ENCODE measurements at regions not wholly inside any gene's neighbourhood (a gene's known extent, or its start where the extent isn't known, plus 50 kb on each side); places are given as distances from the start of the nearest gene placed in this dataset.

DNA sequence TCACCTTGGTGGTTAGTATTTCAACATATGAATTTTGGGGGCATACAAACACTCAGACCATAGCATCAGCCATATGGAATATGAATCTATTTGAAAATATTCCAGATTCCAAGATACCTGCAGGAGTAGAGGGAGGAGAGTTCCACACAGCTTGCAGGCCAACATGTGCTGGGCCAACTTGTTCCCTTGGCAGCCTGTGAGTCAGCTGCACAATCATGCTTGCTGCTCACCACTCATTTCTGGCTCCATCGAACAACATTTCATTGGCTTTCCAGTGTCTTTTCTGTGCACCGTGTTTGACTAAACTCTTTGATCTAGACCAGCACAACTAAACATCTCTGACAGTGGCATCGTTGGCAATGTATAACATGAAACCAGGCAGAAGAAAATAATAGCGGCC is 282.5 kb upstream of the RASGEF1B start:
- no peak for DNase-seq

DNA sequence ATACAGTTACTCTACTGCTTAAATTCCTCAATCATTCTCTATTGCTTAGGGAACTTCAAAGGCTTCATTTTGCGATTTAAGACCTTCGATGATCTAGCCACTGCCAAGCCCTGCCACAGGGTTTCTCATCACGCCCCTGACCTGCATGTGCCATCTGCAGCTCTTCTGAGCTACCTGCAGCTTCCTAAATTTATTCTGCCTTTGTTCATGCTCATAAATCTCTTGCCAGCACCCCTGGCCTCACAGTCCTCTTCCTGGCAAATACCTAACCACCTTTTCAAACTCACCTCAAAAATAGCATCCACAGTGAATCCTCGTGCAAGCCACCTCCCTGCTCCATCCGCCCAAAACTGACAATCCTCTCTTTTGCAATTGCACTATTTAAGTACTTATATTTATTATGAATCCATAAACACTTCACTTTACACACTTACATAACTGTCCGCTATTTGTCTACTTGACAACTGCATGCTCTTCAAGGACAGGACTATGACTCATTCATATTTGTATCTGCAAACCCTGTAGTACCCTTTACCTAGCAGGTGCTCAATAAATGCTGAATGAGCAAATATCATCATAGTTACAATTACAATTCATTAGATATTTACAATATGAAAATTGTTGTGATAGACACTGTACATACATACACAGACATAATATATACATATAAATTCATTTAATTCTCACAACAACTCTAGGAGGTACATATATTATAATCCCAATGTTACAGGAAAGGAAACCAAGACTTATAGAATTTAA is 280.0 kb upstream of the RASGEF1B start:
- DNase-seq = no peak

DNA sequence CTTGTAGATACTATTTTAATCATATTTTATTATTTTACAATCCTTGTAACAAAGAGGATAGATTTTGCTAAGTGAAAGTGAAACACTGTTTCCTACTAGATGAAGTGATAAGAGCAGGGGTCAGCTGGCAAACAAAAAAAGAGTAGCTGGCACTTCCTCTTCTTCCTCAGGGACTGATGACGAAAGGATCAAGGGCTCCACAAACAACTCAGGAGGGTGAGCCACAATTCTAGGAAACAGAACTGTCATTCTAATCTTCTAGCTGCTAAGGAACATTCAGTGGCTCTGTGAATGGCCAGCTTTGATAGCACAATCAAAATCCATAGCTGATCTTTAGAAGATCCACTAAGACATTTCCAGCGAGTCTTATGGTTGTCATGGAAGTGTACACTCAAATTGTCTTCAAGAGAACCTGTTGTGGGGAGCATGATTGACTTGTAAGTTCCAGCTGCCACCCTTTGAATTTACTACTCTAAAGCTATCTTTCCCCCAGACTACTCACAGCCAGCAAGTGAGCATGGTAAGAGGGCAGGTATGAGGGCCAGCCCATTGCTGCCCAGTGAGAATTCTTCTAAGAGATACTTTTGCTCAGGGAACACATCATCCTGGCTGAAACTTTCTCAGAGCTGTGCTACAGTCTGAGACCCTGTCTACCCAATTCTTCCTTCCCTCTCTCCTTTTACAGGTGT is 275.7 kb upstream of the RASGEF1B start:
- no peak for DNase-seq

DNA sequence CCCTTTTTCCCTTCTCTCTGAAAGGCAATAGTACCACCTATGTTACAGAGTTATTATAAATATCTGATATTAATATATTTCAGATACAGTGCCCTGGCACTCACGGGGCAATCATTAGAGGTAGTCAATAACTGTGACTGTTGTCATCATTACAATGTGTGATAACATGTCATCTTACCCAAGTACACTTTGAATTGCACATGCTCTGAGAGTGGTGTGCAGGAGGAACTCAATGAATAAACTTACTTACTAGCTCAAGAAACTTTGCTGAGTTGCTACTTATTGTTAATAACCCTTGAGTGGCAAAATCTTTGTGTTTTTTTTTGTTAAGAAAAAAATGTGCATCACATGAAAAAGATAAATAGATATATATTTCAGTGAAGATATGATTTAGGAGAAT is 275.1 kb upstream of the RASGEF1B start:
- DNase-seq = no peak

DNA sequence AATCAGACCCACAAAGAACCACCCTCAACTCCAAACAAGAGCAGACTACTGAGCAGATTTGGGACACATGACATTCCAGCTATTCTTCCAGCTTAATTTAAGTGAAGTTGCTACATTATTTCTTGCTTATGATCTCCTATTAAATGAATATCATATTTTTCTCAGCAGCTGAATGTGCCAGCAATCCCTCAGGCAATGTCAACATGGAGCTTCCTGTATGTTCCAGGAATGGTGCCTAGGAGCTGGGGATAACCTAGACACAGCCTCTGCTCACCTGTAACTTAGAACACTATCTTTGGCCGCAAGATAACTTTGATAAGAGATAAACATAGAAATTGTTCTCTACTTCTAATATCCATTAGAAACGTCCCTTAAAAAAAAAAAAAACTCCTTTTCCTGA is 274.4 kb upstream of the RASGEF1B start:
- DNase-seq = no peak

DNA sequence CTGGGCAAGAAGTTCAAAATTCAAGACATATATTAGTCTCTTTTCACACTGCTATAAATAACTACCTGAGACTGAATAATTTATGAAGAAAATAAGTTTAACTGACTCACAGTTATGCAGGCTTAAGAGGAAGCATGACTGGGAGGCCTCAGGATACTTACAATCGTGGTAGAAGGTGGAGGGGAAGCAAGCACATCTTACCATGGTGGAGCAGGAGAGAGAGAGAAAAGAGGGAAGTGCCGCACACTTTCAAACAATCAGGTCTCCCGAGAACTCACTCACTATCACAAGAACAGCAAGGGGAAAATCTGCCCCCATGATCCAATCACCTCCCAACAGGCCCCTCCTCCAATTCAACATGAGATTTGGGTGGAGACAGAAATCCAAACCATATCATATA is 273.3 kb upstream of the RASGEF1B start:
- DNase-seq = no peak

DNA sequence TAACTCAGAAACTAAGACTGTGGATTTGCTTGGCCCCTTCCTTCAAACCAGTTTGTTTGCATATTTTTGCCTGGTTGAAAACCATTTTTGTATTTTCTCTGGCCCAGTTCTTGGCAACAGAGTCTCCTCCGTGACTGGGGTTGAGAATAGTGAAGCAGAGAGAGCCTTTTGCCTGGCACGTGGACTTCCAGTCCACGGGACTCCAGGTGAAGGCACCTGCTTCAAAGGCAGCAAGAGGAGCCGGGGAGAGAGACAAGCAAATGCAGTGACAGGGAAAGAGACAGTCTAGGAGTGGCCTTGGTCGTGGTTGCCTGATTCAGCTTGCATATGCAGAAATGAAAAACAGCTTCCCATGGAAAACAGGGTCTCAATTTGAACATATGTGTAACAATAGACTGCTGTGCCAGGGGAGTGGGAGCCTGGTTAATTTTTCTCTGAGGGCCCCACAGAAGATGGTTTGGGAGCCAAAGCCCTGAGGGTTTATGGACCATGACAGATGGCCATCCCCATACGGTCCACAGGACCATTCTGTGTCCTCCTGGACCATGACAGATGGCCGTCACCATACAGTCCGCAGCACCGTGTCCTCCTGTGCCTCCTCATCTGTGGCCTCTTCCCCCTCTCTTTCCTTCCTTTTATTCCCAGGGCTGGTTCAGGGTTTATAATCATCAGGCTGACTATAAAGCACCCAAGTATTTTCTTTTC is 272.2 kb upstream of the RASGEF1B start:
- no peak for DNase-seq

DNA sequence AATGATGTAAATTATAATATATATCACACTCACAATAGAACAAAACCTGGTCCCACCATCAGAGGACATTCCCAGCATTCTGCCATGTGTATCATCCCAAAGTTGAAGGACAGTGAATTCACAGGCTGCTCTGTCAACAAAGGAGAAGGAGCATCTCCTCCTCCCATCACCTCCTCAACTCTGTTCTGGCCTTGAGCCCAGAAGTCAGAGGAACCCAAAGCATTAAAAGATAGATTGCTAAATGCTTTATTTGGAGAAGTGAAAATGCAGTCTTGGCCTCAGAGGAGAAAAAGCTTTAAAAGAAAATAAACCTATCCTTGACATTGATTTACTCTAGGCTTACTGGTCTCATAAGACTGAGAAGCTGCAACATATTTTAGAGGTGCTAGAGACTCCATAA is 268.8 kb upstream of the RASGEF1B start:
- DNase-seq = no peak

DNA sequence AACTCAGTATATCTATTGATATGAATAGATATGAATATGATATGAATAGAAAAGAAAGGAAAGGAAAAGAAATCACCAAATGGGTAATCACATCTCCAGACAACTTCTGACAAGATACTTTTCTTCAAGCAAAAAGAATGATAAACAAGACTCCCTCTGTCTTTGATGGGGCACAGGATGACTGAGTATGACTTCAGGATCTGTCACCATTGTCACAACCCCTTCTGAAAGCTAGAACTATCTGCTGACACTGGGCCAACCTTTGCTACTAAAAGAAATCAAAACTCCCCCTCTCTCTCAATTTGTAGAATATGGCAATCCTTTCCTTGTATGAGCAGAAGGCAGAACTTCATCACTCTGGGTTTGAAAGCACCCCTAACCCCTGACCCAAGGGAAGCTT is 267.2 kb upstream of the RASGEF1B start:
- DNase-seq = no peak

DNA sequence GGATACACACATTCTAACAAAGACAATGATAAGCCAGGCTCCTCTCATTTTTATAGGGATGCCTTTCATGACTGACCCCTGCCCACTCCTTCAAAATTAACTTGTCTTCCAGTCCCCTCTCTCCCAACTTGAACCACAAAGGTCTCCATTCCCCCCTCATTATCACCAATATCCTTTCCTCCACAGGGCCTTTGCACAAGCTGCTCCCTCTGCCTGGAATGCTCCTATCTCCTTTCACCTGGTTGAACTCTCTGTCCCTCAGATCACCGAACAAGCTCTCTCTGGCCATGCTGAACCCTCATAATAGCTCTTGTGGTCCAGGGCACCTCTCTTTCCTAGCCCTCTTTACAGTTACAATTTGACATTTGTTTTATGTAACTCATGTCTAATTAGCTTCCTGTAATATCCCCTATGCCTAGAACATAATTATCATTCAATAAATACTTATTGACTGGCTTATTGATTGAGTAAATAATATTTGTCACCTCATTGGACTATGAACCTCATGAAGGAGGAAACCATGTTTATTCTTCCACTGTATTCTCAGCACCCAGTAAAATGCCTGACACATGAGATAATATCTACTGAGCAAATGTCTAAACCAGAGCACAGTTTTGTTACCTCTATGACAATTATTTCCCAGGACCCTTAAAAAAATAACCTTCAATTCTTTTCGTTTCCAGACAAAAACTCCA is 266.3 kb upstream of the RASGEF1B start:
- DNase-seq = no peak

DNA sequence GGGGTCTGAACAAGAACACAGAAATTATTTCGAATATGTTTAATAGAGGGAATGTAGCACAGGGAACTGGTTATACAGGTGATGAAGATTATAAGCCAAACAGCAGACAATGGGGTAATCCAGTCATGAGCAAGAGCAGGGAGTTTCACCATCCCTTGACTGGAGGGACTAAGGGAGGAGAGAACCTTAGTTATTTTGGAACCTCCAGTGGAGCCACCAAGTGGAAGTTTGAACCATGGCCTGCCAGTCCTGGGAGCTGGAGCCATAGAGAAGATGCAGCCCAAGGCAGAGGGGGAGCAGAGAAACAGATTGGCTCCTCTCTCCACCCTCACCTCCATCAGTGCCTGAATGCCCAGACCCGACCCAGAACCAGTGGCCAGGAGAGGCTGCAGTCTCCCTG is 264.6 kb upstream of the RASGEF1B start:
- no peak for DNase-seq

DNA sequence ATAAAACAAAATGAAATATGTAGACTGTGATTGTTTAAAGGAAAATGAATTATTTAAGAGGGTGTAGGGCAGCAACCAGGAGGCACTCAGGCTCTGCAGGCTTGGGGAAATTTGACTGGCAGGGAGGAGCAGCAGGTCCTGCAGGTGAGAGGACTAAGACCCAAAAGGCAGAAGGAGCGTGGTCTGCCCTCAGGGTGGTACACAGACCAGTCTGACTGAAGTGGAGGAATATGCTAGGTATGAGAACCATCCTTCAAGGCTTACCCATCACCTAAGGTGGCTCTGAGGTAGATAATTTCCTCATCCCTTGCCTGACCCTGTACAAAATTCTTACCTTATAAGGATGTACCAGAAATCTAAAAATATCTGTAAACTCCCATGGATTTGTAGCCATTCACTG is 261.3 kb upstream of the RASGEF1B start:
- no peak for DNase-seq

DNA sequence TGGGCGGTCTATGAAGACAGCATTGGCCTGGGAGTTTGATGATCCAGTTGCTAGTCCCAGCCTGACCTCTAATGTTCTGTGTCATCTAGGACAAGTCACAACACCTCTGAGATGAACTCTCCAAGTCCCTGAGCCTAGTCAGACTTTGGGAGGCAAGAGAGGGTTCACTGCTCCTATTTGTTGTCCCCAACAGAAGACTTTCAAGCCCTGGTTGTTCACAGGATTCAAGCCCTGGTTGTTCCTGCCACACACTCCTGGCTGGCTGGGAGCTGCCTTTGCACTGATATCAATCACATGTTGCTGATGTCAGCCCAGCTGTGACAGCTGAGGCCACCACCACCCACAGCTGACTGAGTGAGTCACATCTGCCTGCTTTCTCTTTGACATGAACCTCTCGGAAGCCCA is 253.2 kb upstream of the RASGEF1B start:
- DNase-seq = no peak

DNA sequence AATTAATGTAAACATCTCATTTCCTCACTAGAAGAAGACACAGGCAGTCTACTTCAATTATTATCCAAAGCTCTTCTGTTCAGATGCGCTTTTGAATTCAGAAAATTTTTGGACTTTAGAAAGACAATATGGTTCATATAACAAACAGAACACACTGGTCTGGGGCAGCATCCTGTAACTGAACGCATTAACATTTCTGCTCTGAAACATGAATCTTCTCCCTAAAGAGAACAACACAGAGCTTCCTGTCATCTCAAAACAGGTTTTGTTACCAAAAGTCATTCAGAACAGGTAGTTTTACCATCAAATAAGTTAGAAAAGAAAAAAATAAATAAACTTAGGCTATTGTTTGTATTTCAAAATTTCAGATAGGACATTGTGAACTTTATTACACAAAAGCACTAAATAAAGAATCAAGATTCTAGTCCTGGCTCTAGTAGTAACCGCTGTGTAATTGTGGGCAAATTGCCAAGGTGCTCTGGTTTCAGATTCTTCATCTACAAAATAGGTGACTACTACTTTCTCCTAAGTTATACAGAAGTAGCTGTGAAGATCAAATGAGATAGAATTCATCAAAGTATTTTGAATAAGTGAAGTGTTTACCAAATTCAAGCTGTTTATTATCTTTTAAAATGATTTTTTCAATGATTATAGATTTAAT is 252.3 kb upstream of the RASGEF1B start:
- DNase-seq = no peak

DNA sequence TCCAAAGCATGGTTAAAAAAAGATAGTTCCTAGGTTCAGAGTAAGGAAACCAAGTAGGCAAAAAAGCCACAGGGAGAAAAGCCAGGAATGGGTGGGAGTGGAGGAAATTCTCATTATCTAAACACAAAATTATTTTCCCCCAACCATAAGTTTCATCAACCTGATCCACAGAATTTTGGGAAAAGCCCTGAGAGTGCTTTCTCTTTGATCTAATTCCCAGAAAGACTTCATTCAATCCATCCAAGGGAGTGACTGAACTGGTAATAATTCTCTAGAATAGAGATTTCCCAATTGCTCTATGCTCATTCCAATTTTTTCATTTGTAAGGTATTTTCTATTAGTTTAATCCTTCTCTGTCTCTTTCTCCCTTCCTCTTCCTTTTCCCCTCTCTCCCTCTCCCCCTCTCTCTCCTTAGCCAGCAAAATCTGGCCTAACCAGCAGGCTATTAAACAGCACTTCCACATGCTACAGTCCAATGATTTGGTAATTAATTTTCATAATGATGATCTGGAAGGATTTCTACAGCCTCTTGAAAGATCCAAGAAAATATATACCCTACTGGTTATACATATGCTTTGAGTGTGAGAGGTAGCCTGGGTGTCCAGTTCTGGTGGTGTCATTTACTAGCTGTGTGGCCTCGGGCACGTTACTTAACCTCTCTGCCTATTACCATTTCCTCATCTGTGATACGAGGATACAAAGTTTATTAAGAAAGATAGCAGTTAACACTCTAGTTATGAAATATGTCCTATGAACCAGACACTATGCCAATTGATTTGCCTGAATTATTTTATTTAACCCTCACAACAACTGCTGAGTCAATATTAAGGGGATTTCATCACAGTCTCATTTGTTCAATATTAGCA is 251.5 kb upstream of the RASGEF1B start:
- no peak for DNase-seq

DNA sequence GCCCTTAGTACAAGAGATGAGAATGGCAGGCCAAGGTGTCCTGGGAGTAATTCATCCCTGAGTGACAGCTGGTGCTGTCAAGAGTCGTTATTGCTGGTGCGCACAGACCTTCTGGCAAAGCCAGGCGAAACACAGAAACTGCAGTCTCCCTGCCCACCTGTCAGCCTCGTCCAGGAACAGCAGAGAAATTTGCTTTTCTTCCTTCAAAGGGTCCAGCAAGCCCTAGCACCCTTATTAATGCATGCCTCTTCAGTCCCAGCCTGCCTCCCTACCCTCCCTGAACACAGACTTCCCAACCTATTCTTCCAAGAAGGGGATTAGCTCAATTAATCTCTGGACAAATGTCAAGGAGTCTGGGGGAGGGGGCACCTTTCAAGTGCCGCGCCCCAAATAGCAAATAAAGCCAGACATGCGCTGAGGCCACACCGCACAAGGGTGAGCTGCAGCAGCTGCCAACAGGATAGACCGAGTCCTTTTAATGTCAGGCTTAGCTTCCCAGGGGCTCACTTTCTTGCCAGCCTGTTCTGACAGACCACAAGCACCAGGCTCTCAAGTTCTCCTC is 250.7 kb upstream of the RASGEF1B start:
- DNase-seq = no peak

DNA sequence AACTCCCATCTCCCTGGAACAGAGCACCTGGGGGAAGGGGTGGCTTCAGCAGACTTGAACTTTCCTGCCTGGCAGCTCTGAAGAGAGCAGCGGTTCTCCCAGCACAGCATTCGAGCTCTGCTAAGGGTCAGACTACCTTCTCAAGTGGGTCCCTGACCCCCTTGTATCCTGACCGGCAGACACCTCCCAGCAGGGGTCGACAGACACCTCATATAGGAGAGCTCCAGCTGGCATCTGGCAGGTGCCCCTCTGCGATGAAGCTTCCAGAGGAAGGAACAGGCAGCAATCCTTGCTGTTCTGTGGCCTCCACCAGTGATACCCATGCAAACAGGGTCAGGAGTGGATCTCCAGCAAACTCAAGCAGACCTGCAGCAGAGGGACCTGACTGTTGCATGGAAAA is 244.1 kb upstream of the RASGEF1B start:
- DNase-seq = no peak

DNA sequence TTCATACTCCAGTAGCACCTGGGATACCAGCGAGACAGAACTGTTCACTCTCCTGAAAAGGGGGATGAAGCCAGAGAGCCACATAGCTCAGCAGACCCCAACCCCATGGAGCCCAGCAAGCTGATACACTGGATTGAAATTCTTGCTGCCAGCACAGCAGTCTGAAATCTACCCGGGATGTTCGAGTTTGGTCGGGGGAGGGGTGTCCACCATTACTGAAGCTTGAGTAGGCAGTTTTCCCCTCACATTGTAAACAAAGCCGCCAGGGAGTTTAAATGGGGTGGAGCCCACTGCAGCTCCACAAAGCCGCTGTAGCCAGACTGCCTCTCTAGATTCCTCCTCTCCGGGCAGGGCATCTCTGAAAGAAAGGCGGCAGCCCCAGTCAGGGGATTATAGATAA is 243.7 kb upstream of the RASGEF1B start:
- peak; percentile 25 for DNase-seq

DNA sequence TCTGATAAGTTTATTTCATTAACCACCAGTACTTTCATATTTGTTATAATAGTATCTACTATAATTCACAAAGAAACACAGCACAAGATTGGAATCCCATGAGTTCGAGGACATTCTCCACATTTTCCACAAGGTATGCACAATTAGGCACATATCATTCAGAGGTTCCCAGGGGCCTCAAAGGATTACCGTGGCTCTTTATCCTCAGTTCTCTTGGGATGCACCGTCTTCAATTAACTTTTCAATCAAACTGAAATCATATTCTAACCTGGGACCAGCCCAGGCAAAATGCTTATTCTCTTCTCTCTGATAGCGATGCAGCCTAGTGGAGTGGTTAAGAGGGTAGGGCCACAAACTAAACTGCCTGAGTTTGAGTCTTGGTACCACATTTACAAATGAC is 242.6 kb upstream of the RASGEF1B start:
- DNase-seq = no peak

DNA sequence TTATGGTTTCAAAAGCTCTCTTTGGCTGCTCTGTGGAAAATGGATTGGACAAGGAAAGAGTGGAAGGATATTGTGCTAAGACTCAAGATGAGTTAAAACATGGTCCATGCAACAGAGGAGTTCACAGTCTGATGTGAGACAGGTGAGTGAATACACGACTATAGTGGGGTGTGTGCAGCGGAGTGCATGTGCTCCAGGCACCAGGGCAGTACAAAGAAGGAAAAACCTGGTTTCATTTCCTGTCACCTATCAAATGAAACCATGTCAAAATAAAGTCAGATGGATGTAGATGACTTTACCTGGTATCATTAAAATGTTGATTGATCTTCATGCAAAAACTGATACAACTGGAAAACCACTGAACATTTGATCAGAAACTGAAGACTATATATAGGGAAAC is 241.0 kb upstream of the RASGEF1B start:
- no peak for DNase-seq

DNA sequence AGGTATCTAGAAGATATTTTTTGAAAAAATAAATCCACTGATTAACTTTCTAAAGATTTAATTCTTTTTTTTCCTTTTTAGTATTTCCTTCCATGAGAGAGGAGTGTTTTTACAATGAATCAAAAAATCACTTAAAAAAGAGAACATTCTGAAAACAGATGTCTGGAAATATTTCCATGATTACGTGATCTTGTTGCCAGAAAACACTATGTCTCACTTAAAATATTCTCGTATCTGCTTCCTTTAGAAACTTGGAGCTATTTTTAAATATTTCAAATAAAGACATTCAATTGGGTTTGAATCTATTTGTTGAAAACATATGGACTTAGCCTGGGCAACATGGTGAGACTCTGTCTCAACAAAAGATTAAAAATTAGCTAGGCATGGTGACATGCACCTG is 232.8 kb upstream of the RASGEF1B start:
- DNase-seq = no peak

DNA sequence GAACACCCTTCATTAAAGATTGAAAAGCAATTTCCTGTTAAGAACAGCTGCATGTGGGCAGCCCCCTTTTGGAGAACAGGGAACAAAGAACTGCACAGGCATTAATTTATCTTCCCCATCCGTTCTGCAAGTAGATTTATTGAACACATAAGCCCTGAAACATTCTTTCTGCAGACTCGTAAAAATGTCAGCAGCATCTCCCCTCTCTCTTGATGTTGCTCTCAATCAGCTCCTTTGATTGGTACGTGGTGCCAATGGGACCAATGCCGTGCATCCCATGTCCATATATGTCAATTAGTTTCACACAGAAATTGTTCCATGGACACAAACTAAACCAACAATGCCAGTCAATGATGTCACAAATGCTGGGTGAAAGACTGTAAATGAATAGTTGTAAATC is 228.5 kb upstream of the RASGEF1B start:
- no peak for DNase-seq
